ENCODE measurements at regions not wholly inside any gene's neighbourhood (a gene's known extent, or its start where the extent isn't known, plus 50 kb on each side); places are given as distances from the start of the nearest gene placed in this dataset.

DNA sequence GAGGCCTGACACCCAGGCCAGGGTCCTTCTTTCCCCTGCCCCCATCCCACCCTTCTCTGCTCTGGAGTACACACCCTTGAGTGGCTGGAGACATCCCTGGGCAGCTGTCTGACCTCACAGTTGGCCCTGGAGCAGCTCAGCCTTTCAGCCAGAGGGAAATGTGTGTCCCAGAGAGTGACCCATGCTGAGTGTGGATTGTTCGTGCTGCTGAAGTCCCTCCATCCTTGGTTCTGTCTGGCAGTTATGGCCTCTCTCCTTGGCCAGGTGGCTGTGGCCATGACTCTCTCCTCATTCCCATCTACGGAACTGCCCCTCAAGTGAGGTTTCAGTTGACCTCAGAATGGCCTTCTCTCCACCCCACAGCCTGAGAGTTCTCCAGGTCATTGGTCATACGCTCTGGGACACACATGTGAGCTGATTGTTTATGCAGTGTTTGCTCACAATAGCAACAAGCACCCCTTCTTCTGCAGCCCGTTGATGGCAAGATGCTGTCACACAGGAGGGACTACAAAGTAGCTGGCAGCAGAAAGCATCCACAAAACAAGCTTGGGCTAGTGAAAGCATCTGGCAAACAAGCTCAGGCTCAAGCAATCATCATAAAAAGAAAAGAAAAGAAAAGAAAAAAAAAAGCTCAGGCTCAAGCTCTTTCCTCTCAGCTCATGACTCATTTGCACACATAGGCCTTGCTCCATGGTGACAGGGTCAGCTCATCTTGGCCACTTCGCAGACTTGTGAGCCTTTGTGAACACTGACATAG is 55.3 kb upstream of the ITGA11 start:
- Histone ChIP-seq H3K9ac (replicated peaks in 1 of 4; ENCODE audit: extremely low read depth in 1 of 4, low read depth in 3 of 4, low read length in 3 of 4) (0 out of 7 replicates have a peak overlapping the region, but pooled peaks of 1 of the 4 experiments have one; percentile 19), H3K36me3 (ENCODE audit: control insufficient read depth in 2 of 4, insufficient read depth in 4 of 4, low read length in 3 of 4) (no peaks in the 10 kb centered on the region), H3K4me2 (ENCODE audit: insufficient read depth in 1 of 2, low read depth in 2 of 2, low read length in 2 of 2) (no peak overlapping the region), H2AFZ (ENCODE audit: low read length) (no peak overlapping the region), H3K9me3 (ENCODE audit: insufficient read depth in 2 of 2, low read depth in 1 of 2, low read length in 1 of 2) (no peaks in the 10 kb centered on the region), H2BK5ac (ENCODE audit: low read depth, low read length) (no peak overlapping the region), H2BK20ac (ENCODE audit: low read length) (no peak overlapping the region), H3K4me1 (replicated peaks in 1 of 4; ENCODE audit: control insufficient read depth in 3 of 4, insufficient read depth in 4 of 4, low read length in 3 of 4) (0 out of 7 replicates have a peak, but pooled peaks cover 0 to 2% (median 0%) of the 10 kb centered on the region in 4 experiments), H2BK15ac (ENCODE audit: low read length) (no peak overlapping the region), H4K91ac (replicated peaks; ENCODE audit: insufficient read length, low read length) (no peak overlapping the region), H3K79me1 (ENCODE audit: low read depth, low read length) (no peaks in the 10 kb centered on the region), H3K23ac (ENCODE audit: insufficient read length) (no peak overlapping the region), H3K27ac (ENCODE audit: low read depth, low read length) (no peak overlapping the region), H3K14ac (ENCODE audit: insufficient read length) (no peak overlapping the region), H4K20me1 (replicated peaks in 1 of 2; ENCODE audit: control insufficient read depth in 1 of 2, insufficient read depth in 2 of 2, low read length in 2 of 2) (no peaks in the 10 kb centered on the region), H3K23me2 (ENCODE audit: low read depth, low read length) (no peaks in the 10 kb centered on the region), H2BK12ac (ENCODE audit: low read depth, low read length) (no peak overlapping the region), H3K4ac (replicated peaks; ENCODE audit: insufficient read length, low read depth, low read length) (no peak overlapping the region), H4K8ac (ENCODE audit: extremely low read depth, insufficient read depth, low read length) (no peak overlapping the region), H2BK120ac (replicated peaks; ENCODE audit: low read depth, low read length) (no peak overlapping the region), H3K79me2 (ENCODE audit: control insufficient read depth in 1 of 2, insufficient read depth in 2 of 2, low read length in 2 of 2) (no peaks in the 10 kb centered on the region), H2AK5ac (ENCODE audit: low read depth, low read length) (no peak overlapping the region), H4K5ac (ENCODE audit: insufficient read length, low read depth, low read length) (no peak overlapping the region), H3K56ac (replicated peaks; ENCODE audit: insufficient read length, low read depth, low read length) (no peak overlapping the region), H3K18ac (ENCODE audit: extremely low read depth, low read length) (no peak overlapping the region), H3K4me3 (ENCODE audit: extremely low read depth in 1 of 4, insufficient read depth in 2 of 4, low read depth in 3 of 4, low read length in 4 of 4) (no peak overlapping the region), H3K27me3 (replicated peaks in 1 of 4; ENCODE audit: control insufficient read depth in 3 of 4, extremely low read depth in 1 of 4, insufficient read depth in 3 of 4, low read length in 3 of 4) (peaks cover 0 to 4% (median 0%) of the 10 kb centered on the region in 4 experiments; a peak in 2 of 7 replicates)
- 89% methylated on average over 5 of the region's 5 CpGs; no CpG with 5 or more reads in 1 of the 2 experiments for WGBS, 2 experiments (ENCODE audit: extremely low coverage in 1 of 2, insufficient coverage in 1 of 2, insufficient read length in 1 of 2, insufficient replicate concordance in 2 of 2, low coverage in 1 of 2, low lambda C conversion rate in 2 of 2, missing lambda C conversion rate in 1 of 2)
- FAIRE-seq, result no peak
- CTCF ChIA-PET (ENCODE audit: partially characterized antibody), result interaction anchor here (0.6 to 2.2 kb wide), 5 partner anchors 17 to 277 kb away, joined by 3 to 7 read pairs (median 5); no protein-coding TSS in a partner anchor
- TF ChIP-seq SIN3A (conservative IDR thresholded peaks at IDR 0.05 in 1 of 2, IDR thresholded peaks at IDR 0.05 in 1 of 2; ENCODE audit: low read depth in 1 of 2, low read length in 2 of 2), result no peak
- POLR2A ChIA-PET (ENCODE audit: partially characterized antibody), result interaction anchor here (1.2 kb wide), 1 partner anchor 267 kb away, joined by 3 read pairs; no protein-coding TSS in a partner anchor
- no peak for DNase-seq (ENCODE audit: low read depth in 1 of 2, low spot score in 2 of 2)
